A172 (cell line): ENCODE measurements at regions not wholly inside any gene's neighbourhood (a gene's known extent, or its start where the extent isn't known, plus 50 kb on each side); places are given as distances from the start of the nearest gene placed in this dataset.
A peak's percentile ranks its signal among the peaks of the same experiment; 100 is the strongest.
"Not testable (repeated sequence)": the region's sequence is repeated elsewhere in the genome, so short reads cannot be mapped to it uniquely, and the experiment has no call there.

ENCODE experiments used
- DNase-seq: peaks from one replicate; pipeline ENCODE4 v3.0.0-alpha.2; 2015; ENCODE audit warnings: low spot score

DNA sequence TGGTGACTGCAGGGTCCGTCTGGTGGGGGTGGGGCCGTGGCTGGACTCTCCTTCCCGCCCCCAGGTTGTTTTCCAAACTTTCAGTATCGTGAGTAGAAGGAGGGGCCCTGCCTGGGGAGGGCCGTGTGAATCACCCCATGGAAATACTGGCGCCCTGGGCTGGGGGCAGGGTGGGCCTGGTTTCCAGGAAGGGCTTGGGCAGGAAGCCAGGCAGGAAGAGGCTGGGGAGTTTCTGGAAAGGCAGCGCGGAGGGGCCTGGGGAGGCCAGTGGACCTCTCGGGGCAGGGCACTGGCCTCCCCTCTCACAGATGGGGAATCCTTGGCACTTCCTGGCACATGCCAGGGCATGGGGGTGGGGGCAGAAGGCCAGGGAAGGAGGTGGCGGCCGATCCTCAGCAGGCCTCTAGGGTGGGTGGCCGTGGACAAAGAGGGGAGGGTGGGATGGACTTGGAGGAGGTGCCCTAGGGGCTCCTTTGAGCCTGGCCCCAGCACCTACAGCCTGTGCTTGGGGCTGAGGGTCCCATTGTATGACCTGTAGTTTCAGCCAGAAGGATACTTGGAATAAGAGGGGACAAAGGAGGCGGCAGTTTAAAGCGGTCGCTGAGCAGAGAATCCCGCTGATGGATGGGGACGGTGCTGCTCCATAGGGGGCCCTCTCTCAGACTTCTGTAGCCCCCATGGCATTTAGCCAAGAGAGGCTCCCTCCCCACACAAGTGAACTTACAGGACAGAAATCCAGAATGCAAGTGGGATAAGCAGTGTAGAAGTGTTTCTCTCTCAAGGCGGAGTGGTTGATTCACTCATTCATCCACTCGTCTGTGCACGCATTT lies 56.5 kb upstream of the GATA2 start:
- peak; percentile 86 for DNase-seq

DNA sequence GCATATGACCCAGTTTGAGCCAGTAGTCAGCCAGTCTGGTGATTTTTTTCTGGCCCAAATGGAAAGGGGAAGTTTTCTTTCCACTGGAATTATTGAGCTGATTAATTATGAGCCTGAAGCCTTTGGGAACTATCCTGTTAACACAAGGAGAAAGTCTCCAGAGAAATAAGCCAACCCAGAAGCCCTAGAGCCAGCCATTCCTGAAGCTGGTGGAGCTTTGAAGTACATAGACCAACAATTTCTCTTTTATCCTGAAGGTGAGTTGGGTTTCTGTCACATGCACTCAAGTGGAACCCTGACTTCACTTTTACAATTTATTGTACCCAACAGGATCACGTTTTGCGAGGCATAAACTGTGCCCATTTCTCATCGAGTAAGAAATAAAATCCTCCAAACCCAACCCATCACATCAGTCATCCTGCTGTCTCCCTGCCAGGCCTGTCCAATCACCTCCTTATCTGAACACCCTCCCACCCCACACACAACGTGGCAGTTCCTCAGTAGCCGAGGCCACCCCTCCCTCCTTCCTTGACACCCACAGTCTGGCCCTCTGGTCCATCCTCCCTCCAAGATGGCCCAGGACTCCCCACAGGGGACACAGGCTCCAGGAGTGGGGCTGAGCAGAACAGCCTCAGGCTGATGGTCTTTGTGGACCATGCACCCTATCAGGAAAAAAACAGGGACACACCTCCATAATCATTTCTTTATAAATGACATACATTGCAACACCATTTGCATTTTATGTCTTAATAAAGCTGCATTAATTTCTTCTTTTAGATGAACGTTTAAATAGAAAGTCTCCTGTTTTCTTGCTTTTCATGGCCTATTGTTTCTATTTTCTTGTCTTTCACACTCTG lies 55.7 kb upstream of the GATA2 start:
- peak; percentile 71 for DNase-seq

DNA sequence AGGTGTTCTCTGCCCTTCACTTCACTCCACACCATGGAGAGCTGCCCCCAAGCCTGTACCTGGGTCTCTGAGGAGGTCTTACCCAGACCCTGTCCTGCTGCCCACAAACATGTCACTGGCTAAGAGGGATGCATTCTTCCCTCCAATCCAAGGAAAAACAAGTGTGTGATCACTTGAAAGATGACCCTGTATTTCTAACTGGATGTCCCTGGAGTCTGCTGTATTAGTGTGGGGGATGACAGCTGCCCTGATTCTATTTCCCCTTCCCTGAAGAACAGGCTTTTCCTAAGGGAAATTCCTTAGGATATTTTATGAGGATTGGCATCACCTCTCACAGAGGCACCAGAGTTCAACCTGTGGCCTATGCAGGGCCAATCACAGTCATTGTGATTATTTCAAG lies 55.0 kb upstream of the GATA2 start:
- DNase-seq = peak; percentile 16

GRCh38 chr3:128547368-128547987 lies 54.5 kb upstream of the GATA2 start:
- peak; percentile 39 for DNase-seq

GRCh38 chr3:128546646-128547045 lies 53.6 kb upstream of the GATA2 start:
- no peak for DNase-seq

GRCh38 chr3:128545120-128545752 lies 52.2 kb upstream of the GATA2 start:
- DNase-seq = no peak

DNA sequence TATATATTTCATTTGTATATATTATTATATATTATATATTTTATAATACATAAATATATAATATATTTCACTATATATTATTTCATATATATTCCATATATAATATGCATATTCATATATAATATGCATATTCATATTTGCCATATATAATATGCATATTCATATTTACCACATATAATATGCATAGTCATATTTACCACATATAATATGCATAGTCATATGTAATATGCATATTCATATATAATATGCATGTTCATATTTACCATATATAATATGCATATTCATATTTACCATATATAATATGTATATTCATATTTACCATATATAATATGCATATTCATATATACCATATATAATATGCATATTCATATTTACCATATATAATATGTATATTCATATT lies 51.2 kb upstream of the GATA2 start:
- no peak for DNase-seq

GRCh38 chr3:128543570-128544174 lies 50.7 kb upstream of the GATA2 start:
- not testable (repeated sequence) for DNase-seq
